HEK293 (cell line): ENCODE measurements at regions not wholly inside any gene's neighbourhood (a gene's known extent, or its start where the extent isn't known, plus 50 kb on each side); places are given as distances from the start of the nearest gene placed in this dataset.

Experiments
- ATF2 ChIP-seq: fragments of 450-650 bp; formaldehyde crosslinking; IDR thresholded peaks from 2 replicates; pipeline ENCODE4 v1.5.1; 2016; ENCODE audit warnings: missing biosample characterization, missing genetic modification characterization, low read depth
- BCL11A ChIP-seq: fragments of 450-650 bp; formaldehyde crosslinking; IDR thresholded peaks from 2 replicates; pipeline ENCODE4 v1.5.1; 2016; ENCODE audit warnings: low read depth, missing biosample characterization, missing genetic modification characterization
- CTCF ChIP-seq: fragments of 450-650 bp; formaldehyde crosslinking; IDR thresholded peaks from 2 replicates; pipeline ENCODE4 v1.5.1; 2016; ENCODE audit warnings: missing biosample characterization, missing genetic modification characterization
- MYNN ChIP-seq: fragments of 450-650 bp; formaldehyde crosslinking; IDR thresholded peaks from 2 replicates; pipeline ENCODE4 v1.5.1; 2016; ENCODE audit warnings: missing biosample characterization, missing genetic modification characterization, borderline replicate concordance
- YY1 ChIP-seq: fragments of 450-650 bp; formaldehyde crosslinking; IDR thresholded peaks from 2 replicates; pipeline ENCODE4 v1.5.1; 2018; ENCODE audit warnings: missing biosample characterization, missing genetic modification characterization
- ZNF311 ChIP-seq: fragments of 450-650 bp; formaldehyde crosslinking; IDR thresholded peaks from 2 replicates; pipeline ENCODE4 v1.5.1; 2017; ENCODE audit warnings: missing biosample characterization, missing genetic modification characterization, borderline replicate concordance
- ZNF362 ChIP-seq: fragments of 450-650 bp; formaldehyde crosslinking; IDR thresholded peaks from 2 replicates; pipeline ENCODE4 v1.5.1; 2016; ENCODE audit warnings: missing biosample characterization, missing genetic modification characterization
- ZNF37A ChIP-seq: fragments of 450-650 bp; IDR thresholded peaks from 2 replicates; pipeline ENCODE4 v1.5.1; 2018; ENCODE audit warnings: missing biosample characterization, missing genetic modification characterization
- ZNF707 ChIP-seq: fragments of 450-650 bp; formaldehyde crosslinking; IDR thresholded peaks from 2 replicates; pipeline ENCODE4 v1.5.1; 2016; ENCODE audit warnings: missing biosample characterization, missing genetic modification characterization
- ZSCAN18 ChIP-seq: fragments of 450-650 bp; formaldehyde crosslinking; IDR thresholded peaks from 2 replicates; pipeline ENCODE4 v1.5.1; 2016; ENCODE audit warnings: missing biosample characterization, missing genetic modification characterization
- TF ChIP-seq, protein P1 (sequence below): fragments of 450-650 bp; formaldehyde crosslinking; IDR thresholded peaks from 2 replicates; pipeline ENCODE4 v1.5.1; 2016; ENCODE audit warnings: missing biosample characterization, missing genetic modification characterization

DNA sequence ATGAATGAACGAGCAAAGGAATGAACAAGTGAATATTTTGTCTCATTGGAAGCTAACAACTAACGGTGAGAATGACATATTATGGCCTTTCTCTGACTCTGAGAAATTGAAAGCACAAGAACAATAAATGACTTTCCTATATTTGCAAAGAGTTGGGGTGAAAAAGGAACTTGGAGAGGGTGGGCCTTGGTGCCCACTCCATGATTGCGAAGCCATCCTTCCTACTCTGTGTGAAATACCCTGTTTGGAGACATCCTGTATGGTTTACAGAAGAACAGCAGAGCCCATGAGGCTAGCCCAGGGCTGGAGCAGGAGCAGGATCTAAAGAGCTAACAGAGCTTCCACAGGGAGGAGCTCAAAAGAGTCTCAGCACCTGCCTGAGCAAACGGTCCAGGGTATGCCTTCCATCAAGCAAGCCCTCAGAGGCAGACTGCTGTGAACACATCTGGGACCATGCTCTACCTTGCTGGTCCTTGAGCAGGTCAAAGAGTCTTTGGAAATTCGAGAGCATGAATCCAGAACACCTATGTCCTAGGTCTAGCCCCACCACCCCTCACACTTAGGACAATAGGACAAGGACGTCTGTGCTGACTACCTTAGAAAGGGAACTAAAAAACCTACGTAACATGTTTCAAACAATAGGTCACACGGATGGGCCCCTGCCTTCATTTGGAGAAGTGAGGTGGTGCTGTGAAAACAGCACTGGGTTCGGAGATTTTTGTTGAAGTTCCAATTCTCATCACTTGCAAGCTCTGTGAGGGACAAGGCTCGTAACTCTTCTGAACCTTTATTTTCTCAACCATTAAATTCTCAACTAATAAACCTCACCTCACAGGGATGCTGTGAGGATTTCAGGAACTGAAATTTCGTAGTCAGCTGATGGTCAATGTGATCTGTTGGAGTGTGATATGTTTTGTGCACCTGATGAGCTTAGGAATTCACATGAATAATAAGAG, 377.4 kb downstream of the RRAGC start:
- TF ChIP-seq ZSCAN18 (tag by site-specific recombination) (no peak), CTCF (tag by site-specific recombination) (no peak), ATF2 (tag by site-specific recombination) (no peak), MYNN (tag by site-specific recombination) (no peak), BCL11A (no peak), ZNF362 (no peak), ZNF311 (tag by site-specific recombination) (no peak), YY1 (tag by site-specific recombination) (no peak), ZNF707 (tag by site-specific recombination) (no peak), ZNF37A (no peak)
- TF ChIP-seq, protein P1, sequence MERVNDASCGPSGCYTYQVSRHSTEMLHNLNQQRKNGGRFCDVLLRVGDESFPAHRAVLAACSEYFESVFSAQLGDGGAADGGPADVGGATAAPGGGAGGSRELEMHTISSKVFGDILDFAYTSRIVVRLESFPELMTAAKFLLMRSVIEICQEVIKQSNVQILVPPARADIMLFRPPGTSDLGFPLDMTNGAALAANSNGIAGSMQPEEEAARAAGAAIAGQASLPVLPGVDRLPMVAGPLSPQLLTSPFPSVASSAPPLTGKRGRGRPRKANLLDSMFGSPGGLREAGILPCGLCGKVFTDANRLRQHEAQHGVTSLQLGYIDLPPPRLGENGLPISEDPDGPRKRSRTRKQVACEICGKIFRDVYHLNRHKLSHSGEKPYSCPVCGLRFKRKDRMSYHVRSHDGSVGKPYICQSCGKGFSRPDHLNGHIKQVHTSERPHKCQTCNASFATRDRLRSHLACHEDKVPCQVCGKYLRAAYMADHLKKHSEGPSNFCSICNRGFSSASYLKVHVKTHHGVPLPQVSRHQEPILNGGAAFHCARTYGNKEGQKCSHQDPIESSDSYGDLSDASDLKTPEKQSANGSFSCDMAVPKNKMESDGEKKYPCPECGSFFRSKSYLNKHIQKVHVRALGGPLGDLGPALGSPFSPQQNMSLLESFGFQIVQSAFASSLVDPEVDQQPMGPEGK = no peak
